H9 (cell line): ENCODE measurements at regions not wholly inside any gene's neighbourhood (a gene's known extent, or its start where the extent isn't known, plus 50 kb on each side); places are given as distances from the start of the nearest gene placed in this dataset.

Experiments
- DNase-seq: peaks from one replicate; pipeline ENCODE4 v3.0.0-alpha.2; 2017
- H2AFZ ChIP-seq: one replicate; pipeline ENCODE4 v1.6.1; 2013; ENCODE audit warnings: mild to moderate bottlenecking, low read length, control low read depth, moderate library complexity
- H2AK5ac ChIP-seq: 2 replicates; pipeline ENCODE4 v1.6.1; 2013; ENCODE audit warnings: low read length, control low read depth, mixed read lengths; ENCODE audit not compliant: insufficient read length
- H2BK120ac ChIP-seq: one replicate; pipeline ENCODE4 v1.6.1; 2013; ENCODE audit warnings: low read depth, mild to moderate bottlenecking, low read length, control low read depth, inconsistent platforms; ENCODE audit not compliant: poor library complexity, severe bottlenecking
- H2BK12ac ChIP-seq: 2 replicates; pipeline ENCODE4 v1.6.1; 2013; ENCODE audit warnings: low read length, control low read depth, mixed read lengths, low read depth; ENCODE audit not compliant: insufficient read length
- H2BK15ac ChIP-seq: 2 replicates; pipeline ENCODE4 v1.6.1; 2013; ENCODE audit warnings: low read depth, low read length, control low read depth
- H2BK20ac ChIP-seq: one replicate; pipeline ENCODE4 v1.6.1; 2013; ENCODE audit warnings: low read depth, mild to moderate bottlenecking, low read length, control low read depth, inconsistent platforms; ENCODE audit not compliant: poor library complexity, severe bottlenecking
- H2BK5ac ChIP-seq: 2 replicates; pipeline ENCODE4 v1.6.1; 2013; ENCODE audit warnings: low read length, control low read depth, mixed read lengths; ENCODE audit not compliant: insufficient read length
- H3K14ac ChIP-seq: 2 replicates; pipeline ENCODE4 v1.6.1; 2013; ENCODE audit warnings: low read length, control low read depth; ENCODE audit not compliant: insufficient read depth
- H3K18ac ChIP-seq: 2 replicates; pipeline ENCODE4 v1.6.1; 2013; ENCODE audit warnings: low read depth, mild to moderate bottlenecking, mixed read lengths, low read length, control low read depth; ENCODE audit not compliant: insufficient read length
- H3K23ac ChIP-seq: 2 replicates; pipeline ENCODE4 v1.6.1; 2013; ENCODE audit warnings: low read length, control low read depth, mixed read lengths, low read depth; ENCODE audit not compliant: insufficient read length
- H3K23me2 ChIP-seq: 2 replicates; pipeline ENCODE4 v1.6.1; 2013; ENCODE audit warnings: low read depth, mild to moderate bottlenecking, mixed read lengths, low read length, control low read depth; ENCODE audit not compliant: insufficient read length, poor library complexity, severe bottlenecking
- H3K27ac ChIP-seq: 2 replicates; pipeline ENCODE4 v1.5.1; 2013; ENCODE audit warnings: low read length, control low read depth, mixed read lengths, low read depth; ENCODE audit not compliant: insufficient read length
- H3K27me3 ChIP-seq: 2 replicates; pipeline ENCODE4 v1.6.1; 2013; ENCODE audit warnings: low read length, control low read depth, inconsistent platforms; ENCODE audit not compliant: insufficient read depth
- H3K4ac ChIP-seq: 2 replicates; pipeline ENCODE4 v1.6.1; 2013; ENCODE audit warnings: low read depth, mild to moderate bottlenecking, control low read depth, inconsistent platforms, low read length, moderate library complexity
- H3K4me1 ChIP-seq: 2 replicates; pipeline ENCODE4 v1.6.1; 2013; ENCODE audit warnings: low read length, control low read depth, inconsistent platforms; ENCODE audit not compliant: insufficient read depth
- H3K4me2 ChIP-seq: 2 replicates; pipeline ENCODE4 v1.6.1; 2013; ENCODE audit warnings: low read length, control low read depth, mixed read lengths; ENCODE audit not compliant: insufficient read length, insufficient read depth
- H3K56ac ChIP-seq: 2 replicates; pipeline ENCODE4 v1.6.1; 2013; ENCODE audit warnings: low read depth, mild to moderate bottlenecking, mixed read lengths, low read length, control low read depth; ENCODE audit not compliant: insufficient read length
- H3K79me1 ChIP-seq: 2 replicates; pipeline ENCODE4 v1.6.1; 2013; ENCODE audit warnings: low read depth, mild to moderate bottlenecking, moderate library complexity, low read length, control low read depth, inconsistent platforms; ENCODE audit not compliant: insufficient read depth, poor library complexity, severe bottlenecking
- H3K79me2 ChIP-seq: 2 replicates; pipeline ENCODE4 v1.6.1; 2013; ENCODE audit warnings: low read length, control low read depth, inconsistent platforms; ENCODE audit not compliant: insufficient read depth
- H3K9ac ChIP-seq: 2 replicates; pipeline ENCODE4 v1.6.1; 2013; ENCODE audit warnings: low read length, control low read depth, mixed read lengths; ENCODE audit not compliant: insufficient read length; ENCODE audit errors: extremely low read depth
- H3K9me3 ChIP-seq: one replicate; pipeline ENCODE4 v1.6.1; 2013; ENCODE audit warnings: low read depth, low read length, inconsistent platforms; ENCODE audit not compliant: control insufficient read depth
- H3T11ph ChIP-seq: one replicate; pipeline ENCODE4 v1.6.1; 2013; ENCODE audit warnings: mild to moderate bottlenecking, low read length, control low read depth, inconsistent platforms
- H4K20me1 ChIP-seq: one replicate; pipeline ENCODE4 v1.6.1; 2013; ENCODE audit not compliant: control insufficient read depth, insufficient read length, insufficient read depth
- H4K5ac ChIP-seq: 2 replicates; pipeline ENCODE4 v1.6.1; 2013; ENCODE audit warnings: low read depth, mild to moderate bottlenecking, mixed read lengths, low read length, control low read depth; ENCODE audit not compliant: insufficient read length
- H4K8ac ChIP-seq: replicated peaks from 2 replicates; pipeline ENCODE4 v1.6.1; 2013; ENCODE audit warnings: low read length, control low read depth, mixed read lengths, low read depth; ENCODE audit not compliant: insufficient read length
- H4K91ac ChIP-seq: 2 replicates; pipeline ENCODE4 v1.6.1; 2013; ENCODE audit warnings: low read depth, mild to moderate bottlenecking, moderate library complexity, mixed read lengths, low read length, control low read depth; ENCODE audit not compliant: insufficient read length
- H3K27ac Mint-ChIP-seq, 3 experiments: 2 replicates in 2 of 3; 3 replicates in 1 of 3; pipeline ENCODE4 v1.8.0; 2020 to 2021; ENCODE audit warnings: mixed read lengths in 3 of 3, mild to moderate bottlenecking in 1 of 3, moderate library complexity in 1 of 3
- H3K27me3 Mint-ChIP-seq: 2 replicates; pipeline ENCODE4 v1.8.0; 2021; ENCODE audit warnings: low read depth, mild to moderate bottlenecking, moderate library complexity, mixed read lengths
- H3K36me3 Mint-ChIP-seq, 3 experiments: 2 replicates in 2 of 3; 3 replicates in 1 of 3; pipeline ENCODE4 v1.8.0; 2020 to 2021; ENCODE audit warnings: low read depth in 3 of 3, mixed read lengths in 3 of 3; ENCODE audit not compliant: insufficient read depth in 1 of 3
- H3K4me1 Mint-ChIP-seq, 2 experiments: 2 replicates each; pipeline ENCODE4 v1.8.0; 2020; ENCODE audit warnings: mixed read lengths in 2 of 2
- H3K4me3 Mint-ChIP-seq, 2 experiments: 2 replicates in 1 of 2; 3 replicates in 1 of 2; pipeline ENCODE4 v1.8.0; 2020 to 2021; ENCODE audit warnings: mild to moderate bottlenecking in 2 of 2, mixed read lengths in 2 of 2, moderate library complexity in 1 of 2
- H3K9me3 Mint-ChIP-seq, 2 experiments: 2 replicates in 1 of 2; 3 replicates in 1 of 2; pipeline ENCODE4 v1.8.0; 2020; ENCODE audit warnings: mild to moderate bottlenecking in 2 of 2, mixed read lengths in 2 of 2, moderate library complexity in 1 of 2
- TF ChIP-seq, protein P1 (sequence below): fragments of 200-600 bp; sonication (generic); conservative IDR thresholded peaks from 3 replicates; pipeline ENCODE4 v1.8.0; 2021; ENCODE audit warnings: antibody characterized with exemption, mild to moderate bottlenecking

DNA sequence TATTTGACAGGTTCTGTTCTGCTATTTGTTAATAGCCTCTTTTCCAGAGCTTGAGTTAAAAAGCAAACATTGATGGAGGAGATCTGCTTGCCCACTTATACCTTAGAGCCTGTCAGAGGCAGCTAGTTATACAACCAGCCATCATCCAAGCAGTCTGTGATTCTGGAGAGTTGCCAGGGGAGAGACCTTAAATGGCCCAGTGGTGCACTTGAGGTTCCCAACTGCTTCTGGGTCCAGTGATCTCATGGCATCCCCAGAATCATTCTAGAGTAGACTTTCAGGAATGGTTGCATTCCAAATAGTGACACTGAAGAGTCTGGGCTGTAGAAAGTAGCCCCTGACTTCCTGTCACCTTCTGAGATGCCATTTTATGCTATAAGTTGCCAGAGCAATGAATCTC lies 160.7 kb downstream of the FHIP1A start:
- H4K5ac ChIP-seq = no peak overlapping the region
- no peak overlapping the region for H3K4me3 Mint-ChIP-seq
- H2BK120ac ChIP-seq = no peak overlapping the region
- no peak overlapping the region for H2AFZ ChIP-seq
- no peaks in the 10 kb centered on the region for H4K20me1 ChIP-seq
- no peaks in the 10 kb centered on the region; a peak in 1 of 7 replicates for H3K36me3 Mint-ChIP-seq
- H2BK5ac ChIP-seq = no peak overlapping the region
- no peak overlapping the region for H3K9ac ChIP-seq
- H2AK5ac ChIP-seq = no peak overlapping the region
- no peak overlapping the region for H3K4me2 ChIP-seq
- no peak overlapping the region for H2BK15ac ChIP-seq
- peaks cover 0 to 2% of the 10 kb centered on the region in 2 experiments; a peak in 2 of 4 replicates for H3K4me1 Mint-ChIP-seq
- H4K8ac ChIP-seq = no peak overlapping the region
- no peak overlapping the region for H3T11ph ChIP-seq
- H3K79me1 ChIP-seq = no peaks in the 10 kb centered on the region
- no peak overlapping the region for H3K27ac ChIP-seq
- TF ChIP-seq, protein P1, sequence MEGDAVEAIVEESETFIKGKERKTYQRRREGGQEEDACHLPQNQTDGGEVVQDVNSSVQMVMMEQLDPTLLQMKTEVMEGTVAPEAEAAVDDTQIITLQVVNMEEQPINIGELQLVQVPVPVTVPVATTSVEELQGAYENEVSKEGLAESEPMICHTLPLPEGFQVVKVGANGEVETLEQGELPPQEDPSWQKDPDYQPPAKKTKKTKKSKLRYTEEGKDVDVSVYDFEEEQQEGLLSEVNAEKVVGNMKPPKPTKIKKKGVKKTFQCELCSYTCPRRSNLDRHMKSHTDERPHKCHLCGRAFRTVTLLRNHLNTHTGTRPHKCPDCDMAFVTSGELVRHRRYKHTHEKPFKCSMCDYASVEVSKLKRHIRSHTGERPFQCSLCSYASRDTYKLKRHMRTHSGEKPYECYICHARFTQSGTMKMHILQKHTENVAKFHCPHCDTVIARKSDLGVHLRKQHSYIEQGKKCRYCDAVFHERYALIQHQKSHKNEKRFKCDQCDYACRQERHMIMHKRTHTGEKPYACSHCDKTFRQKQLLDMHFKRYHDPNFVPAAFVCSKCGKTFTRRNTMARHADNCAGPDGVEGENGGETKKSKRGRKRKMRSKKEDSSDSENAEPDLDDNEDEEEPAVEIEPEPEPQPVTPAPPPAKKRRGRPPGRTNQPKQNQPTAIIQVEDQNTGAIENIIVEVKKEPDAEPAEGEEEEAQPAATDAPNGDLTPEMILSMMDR = no peak
- H3K4me1 ChIP-seq = no peaks in the 10 kb centered on the region
- DNase-seq = no peak
- H3K56ac ChIP-seq = no peak overlapping the region
- H4K91ac ChIP-seq = no peak overlapping the region
- no peak overlapping the region for H3K14ac ChIP-seq
- no peak overlapping the region for H2BK12ac ChIP-seq
- H3K23me2 ChIP-seq = no peaks in the 10 kb centered on the region
- H3K9me3 Mint-ChIP-seq = no peaks in the 10 kb centered on the region
- H2BK20ac ChIP-seq = no peak overlapping the region
- no peak overlapping the region for H3K23ac ChIP-seq
- H3K79me2 ChIP-seq = no peaks in the 10 kb centered on the region
- H3K18ac ChIP-seq = no peak overlapping the region
- no peaks in the 10 kb centered on the region for H3K9me3 ChIP-seq
- no peak overlapping the region for H3K27ac Mint-ChIP-seq
- no peaks in the 10 kb centered on the region for H3K27me3 Mint-ChIP-seq
- H3K27me3 ChIP-seq = no peaks in the 10 kb centered on the region
- no peak overlapping the region for H3K4ac ChIP-seq
